Spinal cord (tissue), 9 donors: ENCODE measurements at regions not wholly inside any gene's neighbourhood (a gene's known extent, or its start where the extent isn't known, plus 50 kb on each side); places are given as distances from the start of the nearest gene placed in this dataset.
"Not testable (repeated sequence)": the region's sequence is repeated elsewhere in the genome, so short reads cannot be mapped to it uniquely, and the experiment has no call there.

Experiments
- DNase-seq, 6 donors: peaks; one replicate each; pipeline versions ENCODE4 v3.0.0 to v3.0.0-alpha.2; 2013 to 2015; ENCODE audit warnings: low spot score in 6 of 6, low read depth in 4 of 6
- H3K27ac ChIP-seq: one replicate; pipeline ENCODE4 v1.5.1; 2013; ENCODE audit warnings: low read depth, low read length, control low read depth
- H3K27me3 ChIP-seq: one replicate; pipeline ENCODE4 v1.6.1; 2013; ENCODE audit warnings: low read length; ENCODE audit not compliant: control insufficient read depth, insufficient read depth
- H3K36me3 ChIP-seq: one replicate; pipeline ENCODE4 v1.6.1; 2013; ENCODE audit warnings: low read length; ENCODE audit not compliant: control insufficient read depth, insufficient read depth
- H3K4me1 ChIP-seq: one replicate; pipeline ENCODE4 v1.6.1; 2013; ENCODE audit warnings: low read length; ENCODE audit not compliant: control insufficient read depth, insufficient read depth
- H3K4me3 ChIP-seq: one replicate; pipeline ENCODE4 v1.5.1; 2013; ENCODE audit warnings: low read depth, low read length, control low read depth
- H3K9me3 ChIP-seq: one replicate; pipeline ENCODE4 v1.6.1; 2013; ENCODE audit warnings: low read length; ENCODE audit not compliant: control insufficient read depth, insufficient read depth
- WGBS: methylation state at CpG from one replicate; pipeline ENCODE4 v1.1.5; 2013; ENCODE audit warnings: missing lambda C conversion rate; ENCODE audit not compliant: insufficient coverage; 5-methylcytosine and 5-hydroxymethylcytosine counted together
- donor health status: healthy.

GRCh38 chr17:28262123-28262745 is 56.8 kb upstream of the TMEM97 start:
- H3K27ac ChIP-seq, H3K27me3 ChIP-seq, H3K4me3 ChIP-seq, H3K9me3 ChIP-seq, H3K4me1 ChIP-seq, DNase-seq, H3K36me3 ChIP-seq: not testable (repeated sequence)
- WGBS, result 53% methylated on average over 2 of the region's 10 CpGs

- not testable (repeated sequence) for H3K27me3 ChIP-seq, H3K27ac ChIP-seq, H3K36me3 ChIP-seq, H3K4me1 ChIP-seq, H3K9me3 ChIP-seq, H3K4me3 ChIP-seq
- 61% methylated on average over 5 of the region's 5 CpGs for WGBS
- DNase-seq, result peak in 1 of 6 donors; percentile 61
Measured at GRCh38 chr17:28264902-28265548, 54.0 kb upstream of the TMEM97 start.

DNA sequence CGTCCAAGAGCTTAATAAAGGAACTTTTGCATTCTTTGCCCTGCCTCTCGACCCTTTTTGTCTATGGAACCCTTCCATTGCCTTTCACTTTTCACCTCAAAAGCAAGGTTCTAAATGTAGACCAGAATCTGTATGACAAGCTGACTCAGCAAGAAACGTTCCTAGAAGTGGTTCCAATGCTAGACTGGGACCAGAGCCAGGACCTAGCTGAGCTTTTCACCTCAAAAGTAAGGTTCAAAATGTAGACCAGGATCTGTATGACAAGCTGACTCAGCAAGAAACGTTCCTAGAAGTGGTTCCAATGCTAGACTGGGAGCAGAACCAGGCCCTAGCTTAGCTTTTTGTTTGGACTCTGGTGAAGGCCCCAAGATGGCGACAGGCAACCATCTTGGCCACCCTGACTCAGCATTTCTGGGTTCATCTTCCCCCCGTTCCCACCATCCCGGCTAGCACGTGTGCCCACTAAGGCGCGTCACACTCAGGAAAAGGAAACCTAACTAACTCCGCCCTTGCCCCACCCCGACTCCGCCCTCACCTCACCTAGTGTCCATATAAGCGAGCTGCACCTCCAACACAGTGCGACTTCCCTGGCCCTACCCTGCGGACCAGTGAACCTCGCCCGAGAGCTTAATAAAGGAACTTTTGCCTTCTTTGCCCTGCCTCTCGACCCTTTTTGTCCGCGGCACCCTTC is 53.0 kb upstream of the TMEM97 start:
- not testable (repeated sequence) for H3K4me1 ChIP-seq, H3K4me3 ChIP-seq, H3K27me3 ChIP-seq, DNase-seq, H3K9me3 ChIP-seq, H3K36me3 ChIP-seq, H3K27ac ChIP-seq
- WGBS, result 96% methylated on average over 21 of the region's 21 CpGs

DNA sequence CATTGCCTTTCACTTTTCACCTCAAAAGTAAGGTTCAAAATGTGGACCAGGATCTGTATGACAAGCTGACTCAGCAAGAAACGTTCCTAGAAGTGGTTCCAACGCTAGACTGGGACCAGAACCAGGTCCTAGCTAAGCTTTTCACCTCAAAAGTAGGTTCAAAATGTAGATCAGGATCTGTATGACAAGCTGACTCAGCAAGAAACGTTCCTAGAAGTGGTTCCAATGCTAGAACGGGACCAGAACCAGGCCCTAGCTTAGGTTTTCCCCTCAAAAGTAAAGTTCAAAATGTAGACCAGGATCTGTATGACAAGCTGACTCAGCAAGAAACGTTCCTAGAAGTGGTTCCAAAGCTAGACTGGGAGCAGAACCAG is 52.5 kb upstream of the TMEM97 start:
- WGBS, result 84% methylated on average over 5 of the region's 5 CpGs
- not testable (repeated sequence) for H3K36me3 ChIP-seq, H3K4me3 ChIP-seq, H3K9me3 ChIP-seq, H3K27me3 ChIP-seq, H3K27ac ChIP-seq, H3K4me1 ChIP-seq, DNase-seq

- not testable (repeated sequence) for H3K27me3 ChIP-seq, H3K36me3 ChIP-seq, H3K27ac ChIP-seq, H3K4me3 ChIP-seq, DNase-seq, H3K4me1 ChIP-seq, H3K9me3 ChIP-seq
- WGBS, result 92% methylated on average over 31 of the region's 31 CpGs
Measured at GRCh38 chr17:28266926-28267719, 51.9 kb upstream of the TMEM97 start.

DNA sequence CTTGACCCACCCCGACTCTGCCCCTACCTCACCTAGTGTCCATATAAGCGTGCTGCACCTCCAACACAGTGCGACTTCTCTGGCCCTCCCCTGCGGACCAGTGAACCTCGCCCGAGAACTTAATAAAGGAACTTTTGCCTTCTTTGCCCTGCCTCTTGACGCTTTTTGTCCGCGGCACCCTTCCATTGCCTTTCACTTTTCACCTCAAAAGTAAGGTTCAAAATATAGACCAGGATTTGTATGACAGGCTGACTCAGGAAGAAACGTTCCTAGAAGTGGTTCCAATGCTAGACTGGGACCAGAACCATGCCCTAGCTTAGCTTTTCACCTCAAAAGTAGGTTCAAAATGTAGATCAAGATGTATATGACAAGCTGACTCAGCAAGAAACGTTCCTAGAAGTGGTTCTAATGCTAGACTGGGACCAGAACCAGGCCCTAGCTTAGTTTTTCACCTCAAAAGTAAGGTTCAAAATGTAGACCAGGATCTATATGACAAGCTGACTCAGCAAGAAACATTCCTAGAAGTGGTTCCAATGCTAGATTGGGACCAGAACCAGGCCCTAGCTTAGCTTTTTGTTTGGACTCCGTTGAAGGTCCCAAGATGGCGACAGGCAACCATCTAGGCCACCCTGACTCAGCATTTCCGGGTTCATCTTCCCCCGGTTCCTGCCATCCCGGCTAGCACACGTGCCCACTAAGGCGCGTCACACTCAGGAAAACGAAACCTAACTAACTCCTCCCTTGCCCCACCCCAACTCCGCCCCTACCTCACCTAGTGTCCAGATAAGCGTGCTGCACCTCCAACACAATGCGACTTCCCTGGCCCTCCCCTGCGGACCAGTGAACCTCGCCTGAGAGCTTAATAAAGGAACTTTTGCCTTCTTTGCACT is 51.0 kb upstream of the TMEM97 start:
- DNase-seq, result no peak
- Histone ChIP-seq H3K9me3 (no peaks in the 10 kb centered on the region), H3K27ac (no peak overlapping the region), H3K4me3 (no peak overlapping the region), H3K4me1 (no peaks in the 10 kb centered on the region), H3K36me3 (no peaks in the 10 kb centered on the region), H3K27me3 (no peaks in the 10 kb centered on the region)
- 88% methylated on average over 23 of the region's 25 CpGs for WGBS

GRCh38 chr17:28268610-28269313 is 50.2 kb upstream of the TMEM97 start:
- DNase-seq, result no peak
- H3K4me3 ChIP-seq, result no peak overlapping the region
- H3K4me1 ChIP-seq, result no peaks in the 10 kb centered on the region
- H3K36me3 ChIP-seq, result no peaks in the 10 kb centered on the region
- H3K27ac ChIP-seq, result no peak overlapping the region
- H3K9me3 ChIP-seq, result no peaks in the 10 kb centered on the region
- WGBS, result 73% methylated on average over 10 of the region's 10 CpGs
- no peaks in the 10 kb centered on the region for H3K27me3 ChIP-seq
